HepG2 (cell line): ENCODE measurements at regions not wholly inside any gene's neighbourhood (a gene's known extent, or its start where the extent isn't known, plus 50 kb on each side); places are given as distances from the start of the nearest gene placed in this dataset.
A peak's percentile ranks its signal among the peaks of the same experiment; 100 is the strongest.

Experiments used
- ATAC-seq: fragments of 200-7000 bp; cut with Tn5 transposase; 3 replicates; pipeline ENCODE4 v1.9.1; 2020; ENCODE audit warnings: mild to moderate bottlenecking, moderate library complexity
- BruUV-seq: library from RNA; stranded (reverse); fragments of 400-500 nt; replicated peaks from 2 replicates; lab custom pipeline; 2021; lab: Mats Ljungman, UMichigan
- CTCF ChIA-PET: fragments of 300-600 bp; formaldehyde crosslinking; extraction: SDS; loops from one replicate; lab custom pipeline; 2021; ENCODE audit warnings: low total read pairs, inconsistent platforms, low intra/inter-chr PET ratio; lab: Yijun Ruan, JAX
- POLR2A ChIA-PET: fragments of 350-600 bp; sonication (Branson Sonifier 250); formaldehyde crosslinking; loops from one replicate; lab custom pipeline; 2020; ENCODE audit warnings: antibody characterized with exemption, inconsistent platforms; lab: Yijun Ruan, JAX
- DNase-seq: peaks from one replicate; pipeline ENCODE4 v3.0.0-alpha.2; 2015; ENCODE audit warnings: low spot score
- FAIRE-seq: peaks from 3 replicates; lab custom pipeline; 2011; peaks lifted over from hg19 to GRCh38; lab: Jason Lieb, UNC
- H2AFZ ChIP-seq: one replicate; pipeline ENCODE4 v1.6.1; 2011; ENCODE audit warnings: low read length, inconsistent platforms
- H3K27ac ChIP-seq: fragments of 300-600 bp; 3 replicates; pipeline ENCODE4 v1.8.0; 2011; ENCODE audit warnings: mixed run types, mild to moderate bottlenecking, mixed read lengths, low read length, inconsistent platforms; ENCODE audit not compliant: insufficient read depth; ENCODE audit errors: extremely low read length
- H3K27me3 ChIP-seq, 2 experiments: fragments of 200-600 bp in 1 of 2; 2 replicates in 1 of 2; 3 replicates in 1 of 2; pipeline versions ENCODE4 v1.6.0 to v1.8.0; 2011; ENCODE audit warnings: low read length in 2 of 2, mild to moderate bottlenecking in 2 of 2, moderate library complexity in 2 of 2, inconsistent platforms in 1 of 2; ENCODE audit not compliant: insufficient read depth in 2 of 2, control insufficient read depth in 1 of 2
- H3K36me3 ChIP-seq, 2 experiments: fragments of 200-600 bp in 1 of 2; replicated peaks in 1 of 2; 2 replicates in 1 of 2; 3 replicates in 1 of 2; pipeline versions ENCODE4 v1.5.1 to v1.8.0; 2011; ENCODE audit warnings: low read length in 2 of 2, inconsistent platforms in 1 of 2; ENCODE audit not compliant: insufficient read depth in 2 of 2, control insufficient read depth in 1 of 2
- H3K4me1 ChIP-seq: 2 replicates; pipeline ENCODE4 v1.5.1; 2012; ENCODE audit warnings: low read length, inconsistent platforms; ENCODE audit not compliant: insufficient read depth
- H3K4me2 ChIP-seq: 2 replicates; pipeline ENCODE4 v1.6.0; 2011; ENCODE audit warnings: low read depth, low read length, inconsistent platforms
- H3K4me3 ChIP-seq, 3 experiments: fragments of 200-600 bp in 1 of 3; sonication (generic), shearing (Covaris generic) in 1 of 3; replicated peaks in 1 of 3; 2 replicates each; pipeline ENCODE4 v1.5.1; 2011 to 2016; ENCODE audit warnings: low read length in 3 of 3, inconsistent platforms in 2 of 3, low read depth in 2 of 3, mild to moderate bottlenecking in 2 of 3, control low read depth in 1 of 3, mixed read lengths in 1 of 3; ENCODE audit not compliant: insufficient read depth in 1 of 3
- H3K79me2 ChIP-seq: one replicate; pipeline ENCODE4 v1.6.1; 2011; ENCODE audit warnings: low read length, inconsistent platforms; ENCODE audit not compliant: insufficient read depth
- H3K9ac ChIP-seq: 2 replicates; pipeline ENCODE4 v1.6.0; 2011; ENCODE audit warnings: mild to moderate bottlenecking, low read depth, low read length, inconsistent platforms; ENCODE audit not compliant: insufficient read depth
- H3K9me3 ChIP-seq: 2 replicates; pipeline ENCODE4 v1.5.1; 2012; ENCODE audit warnings: mild to moderate bottlenecking, low read length
- H4K20me1 ChIP-seq: 2 replicates; pipeline ENCODE4 v1.6.0; 2011; ENCODE audit warnings: inconsistent platforms, mild to moderate bottlenecking, low read length, moderate library complexity; ENCODE audit not compliant: insufficient read depth
- GFI1 ChIP-seq: sonication (generic); formaldehyde crosslinking; IDR thresholded peaks from 2 replicates; pipeline ENCODE4 v1.5.0; 2020; ENCODE audit warnings: missing genetic modification reagents, mild to moderate bottlenecking, borderline replicate concordance
- HMG20A ChIP-seq: IDR thresholded peaks from 2 replicates; pipeline ENCODE4 v1.6.1; 2016; ENCODE audit warnings: borderline replicate concordance
- HNRNPH1 ChIP-seq: fragments of 200-400 bp; formaldehyde crosslinking; optimal IDR thresholded peaks from 2 replicates; pipeline ENCODE3; 2017; ENCODE audit warnings: mild to moderate bottlenecking, low read depth, low read length
- POLR2AphosphoS2 ChIP-seq: IDR thresholded peaks from 2 replicates; pipeline ENCODE4 v1.6.1; 2011; ENCODE audit warnings: low read depth, low read length, improper control_type of control experiment
- YEATS2 ChIP-seq: sonication (generic); formaldehyde crosslinking; IDR thresholded peaks from 2 replicates; pipeline ENCODE4 v1.4.0; 2020; ENCODE audit warnings: missing genetic modification reagents, borderline replicate concordance
- ZBTB3 ChIP-seq: sonication (generic); formaldehyde crosslinking; IDR thresholded peaks from 2 replicates; pipeline ENCODE4 v1.4.0; 2020; ENCODE audit warnings: low read depth, mild to moderate bottlenecking, moderate library complexity, missing genetic modification reagents, borderline replicate concordance
- ZEB1 ChIP-seq: IDR thresholded peaks from 2 replicates; pipeline ENCODE4 v1.6.1; 2012; ENCODE audit warnings: mild to moderate bottlenecking, low read depth, inconsistent platforms; ENCODE audit not compliant: insufficient replicate concordance
- ZNF230 ChIP-seq: sonication (generic); formaldehyde crosslinking; IDR thresholded peaks from 2 replicates; pipeline ENCODE4 v1.4.0; 2020; ENCODE audit warnings: mild to moderate bottlenecking, missing genetic modification reagents
- ZNF644 ChIP-seq: IDR thresholded peaks from 2 replicates; pipeline ENCODE4 v1.6.1; 2016; ENCODE audit warnings: low read depth
- ZNF777 ChIP-seq: sonication (generic); formaldehyde crosslinking; IDR thresholded peaks from 2 replicates; pipeline ENCODE4 v1.4.0; 2020; ENCODE audit warnings: missing genetic modification reagents
- WGBS: methylation state at CpG from one replicate; pipeline ENCODE4 v1.1.6; 2017; ENCODE audit warnings: low lambda C conversion rate; 5-methylcytosine and 5-hydroxymethylcytosine counted together
- in situ Hi-C: cut with HindIII; loops from 2 replicates; pipeline ENCODE4 v1.10.0; 2017; ENCODE audit warnings: low pct_unique_long_range_greater_than_20kb; ENCODE audit not compliant: extremely low pct_ligation_motif_present
- intact Hi-C: fragments of 100-400 bp; cut with micrococcal nuclease; formaldehyde crosslinking; loops from one replicate; pipeline ENCODE4 v1.10.0; 2022; ENCODE audit not compliant: unreplicated experiment
- TF ChIP-seq, protein P1 (sequence below): sonication (generic); formaldehyde crosslinking; IDR thresholded peaks from 2 replicates; pipeline ENCODE4 v1.5.1; 2020; ENCODE audit warnings: mild to moderate bottlenecking, missing genetic modification reagents, borderline replicate concordance
- TF ChIP-seq, protein P2 (sequence below): sonication (generic); formaldehyde crosslinking; IDR thresholded peaks from 2 replicates; pipeline ENCODE4 v1.4.0; 2020; ENCODE audit warnings: mild to moderate bottlenecking, low read depth, missing genetic modification reagents
- TF ChIP-seq, protein P3 (sequence below): sonication (generic); formaldehyde crosslinking; IDR thresholded peaks from 2 replicates; pipeline ENCODE4 v1.5.0; 2020; ENCODE audit warnings: missing genetic modification reagents
- TF ChIP-seq, protein P4 (sequence below): sonication (generic); formaldehyde crosslinking; IDR thresholded peaks from 2 replicates; pipeline ENCODE4 v1.5.0; 2020; ENCODE audit warnings: missing genetic modification reagents
- TF ChIP-seq, protein P5 (sequence below): sonication (generic); formaldehyde crosslinking; IDR thresholded peaks from 2 replicates; pipeline ENCODE4 v1.4.0; 2020; ENCODE audit warnings: mild to moderate bottlenecking, missing genetic modification reagents

DNA sequence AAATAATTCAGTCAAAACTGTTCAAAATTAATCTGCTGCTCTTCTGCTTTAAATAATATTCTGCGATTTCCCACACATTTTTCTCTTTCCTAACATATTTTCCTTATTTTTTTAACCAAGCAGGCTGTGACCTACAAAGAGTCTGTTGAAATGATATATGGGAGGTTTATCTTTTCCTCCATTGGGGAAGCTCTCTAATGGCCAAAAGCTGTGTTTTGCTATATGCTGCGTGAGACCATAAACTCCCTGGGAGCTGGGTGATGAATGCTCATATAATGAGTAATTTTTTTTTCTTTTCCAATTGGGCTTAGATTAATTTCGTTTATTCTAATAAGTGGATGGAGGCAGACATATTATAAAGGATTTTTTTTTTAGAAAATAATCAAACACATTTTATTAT lies 72.2 kb upstream of the MAP2 start:
- WGBS = 1% methylated on average over 3 of the region's 3 CpGs
- Histone ChIP-seq H3K27me3 (no peaks in the 10 kb centered on the region), H3K4me3 (no peak overlapping the region), H3K36me3 (no peaks in the 10 kb centered on the region), H3K79me2 (no peaks in the 10 kb centered on the region), H3K4me2 (no peak overlapping the region), H2AFZ (peak overlapping the region; percentile 0), H3K9ac (no peak overlapping the region), H3K27ac (no peak overlapping the region), H3K9me3 (no peaks in the 10 kb centered on the region), H3K4me1 (no peaks in the 10 kb centered on the region), H4K20me1 (no peaks in the 10 kb centered on the region)
- CTCF ChIA-PET = no interaction called here
- POLR2A ChIA-PET = no interaction called here
- BruUV-seq = no TSS peak
- DNase-seq (no peak), FAIRE-seq (no peak), ATAC-seq (no peak)
- in situ Hi-C loops (no loop called here), intact Hi-C loops (no loop called here)
- no peak for TF ChIP-seq ZNF777 (CRISPR knock-in tag)
- TF ChIP-seq, protein P1, sequence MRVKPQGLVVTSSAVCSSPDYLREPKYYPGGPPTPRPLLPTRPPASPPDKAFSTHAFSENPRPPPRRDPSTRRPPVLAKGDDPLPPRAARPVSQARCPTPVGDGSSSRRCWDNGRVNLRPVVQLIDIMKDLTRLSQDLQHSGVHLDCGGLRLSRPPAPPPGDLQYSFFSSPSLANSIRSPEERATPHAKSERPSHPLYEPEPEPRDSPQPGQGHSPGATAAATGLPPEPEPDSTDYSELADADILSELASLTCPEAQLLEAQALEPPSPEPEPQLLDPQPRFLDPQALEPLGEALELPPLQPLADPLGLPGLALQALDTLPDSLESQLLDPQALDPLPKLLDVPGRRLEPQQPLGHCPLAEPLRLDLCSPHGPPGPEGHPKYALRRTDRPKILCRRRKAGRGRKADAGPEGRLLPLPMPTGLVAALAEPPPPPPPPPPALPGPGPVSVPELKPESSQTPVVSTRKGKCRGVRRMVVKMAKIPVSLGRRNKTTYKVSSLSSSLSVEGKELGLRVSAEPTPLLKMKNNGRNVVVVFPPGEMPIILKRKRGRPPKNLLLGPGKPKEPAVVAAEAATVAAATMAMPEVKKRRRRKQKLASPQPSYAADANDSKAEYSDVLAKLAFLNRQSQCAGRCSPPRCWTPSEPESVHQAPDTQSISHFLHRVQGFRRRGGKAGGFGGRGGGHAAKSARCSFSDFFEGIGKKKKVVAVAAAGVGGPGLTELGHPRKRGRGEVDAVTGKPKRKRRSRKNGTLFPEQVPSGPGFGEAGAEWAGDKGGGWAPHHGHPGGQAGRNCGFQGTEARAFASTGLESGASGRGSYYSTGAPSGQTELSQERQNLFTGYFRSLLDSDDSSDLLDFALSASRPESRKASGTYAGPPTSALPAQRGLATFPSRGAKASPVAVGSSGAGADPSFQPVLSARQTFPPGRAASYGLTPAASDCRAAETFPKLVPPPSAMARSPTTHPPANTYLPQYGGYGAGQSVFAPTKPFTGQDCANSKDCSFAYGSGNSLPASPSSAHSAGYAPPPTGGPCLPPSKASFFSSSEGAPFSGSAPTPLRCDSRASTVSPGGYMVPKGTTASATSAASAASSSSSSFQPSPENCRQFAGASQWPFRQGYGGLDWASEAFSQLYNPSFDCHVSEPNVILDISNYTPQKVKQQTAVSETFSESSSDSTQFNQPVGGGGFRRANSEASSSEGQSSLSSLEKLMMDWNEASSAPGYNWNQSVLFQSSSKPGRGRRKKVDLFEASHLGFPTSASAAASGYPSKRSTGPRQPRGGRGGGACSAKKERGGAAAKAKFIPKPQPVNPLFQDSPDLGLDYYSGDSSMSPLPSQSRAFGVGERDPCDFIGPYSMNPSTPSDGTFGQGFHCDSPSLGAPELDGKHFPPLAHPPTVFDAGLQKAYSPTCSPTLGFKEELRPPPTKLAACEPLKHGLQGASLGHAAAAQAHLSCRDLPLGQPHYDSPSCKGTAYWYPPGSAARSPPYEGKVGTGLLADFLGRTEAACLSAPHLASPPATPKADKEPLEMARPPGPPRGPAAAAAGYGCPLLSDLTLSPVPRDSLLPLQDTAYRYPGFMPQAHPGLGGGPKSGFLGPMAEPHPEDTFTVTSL (CRISPR knock-in tag) = no peak
- TF ChIP-seq, protein P2, sequence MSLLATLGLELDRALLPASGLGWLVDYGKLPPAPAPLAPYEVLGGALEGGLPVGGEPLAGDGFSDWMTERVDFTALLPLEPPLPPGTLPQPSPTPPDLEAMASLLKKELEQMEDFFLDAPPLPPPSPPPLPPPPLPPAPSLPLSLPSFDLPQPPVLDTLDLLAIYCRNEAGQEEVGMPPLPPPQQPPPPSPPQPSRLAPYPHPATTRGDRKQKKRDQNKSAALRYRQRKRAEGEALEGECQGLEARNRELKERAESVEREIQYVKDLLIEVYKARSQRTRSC (CRISPR knock-in tag) = no peak
- no peak for TF ChIP-seq ZBTB3 (CRISPR knock-in tag)
- TF ChIP-seq, protein P3, sequence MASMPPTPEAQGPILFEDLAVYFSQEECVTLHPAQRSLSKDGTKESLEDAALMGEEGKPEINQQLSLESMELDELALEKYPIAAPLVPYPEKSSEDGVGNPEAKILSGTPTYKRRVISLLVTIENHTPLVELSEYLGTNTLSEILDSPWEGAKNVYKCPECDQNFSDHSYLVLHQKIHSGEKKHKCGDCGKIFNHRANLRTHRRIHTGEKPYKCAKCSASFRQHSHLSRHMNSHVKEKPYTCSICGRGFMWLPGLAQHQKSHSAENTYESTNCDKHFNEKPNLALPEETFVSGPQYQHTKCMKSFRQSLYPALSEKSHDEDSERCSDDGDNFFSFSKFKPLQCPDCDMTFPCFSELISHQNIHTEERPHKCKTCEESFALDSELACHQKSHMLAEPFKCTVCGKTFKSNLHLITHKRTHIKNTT (CRISPR knock-in tag) = no peak
- TF ChIP-seq, protein P4, sequence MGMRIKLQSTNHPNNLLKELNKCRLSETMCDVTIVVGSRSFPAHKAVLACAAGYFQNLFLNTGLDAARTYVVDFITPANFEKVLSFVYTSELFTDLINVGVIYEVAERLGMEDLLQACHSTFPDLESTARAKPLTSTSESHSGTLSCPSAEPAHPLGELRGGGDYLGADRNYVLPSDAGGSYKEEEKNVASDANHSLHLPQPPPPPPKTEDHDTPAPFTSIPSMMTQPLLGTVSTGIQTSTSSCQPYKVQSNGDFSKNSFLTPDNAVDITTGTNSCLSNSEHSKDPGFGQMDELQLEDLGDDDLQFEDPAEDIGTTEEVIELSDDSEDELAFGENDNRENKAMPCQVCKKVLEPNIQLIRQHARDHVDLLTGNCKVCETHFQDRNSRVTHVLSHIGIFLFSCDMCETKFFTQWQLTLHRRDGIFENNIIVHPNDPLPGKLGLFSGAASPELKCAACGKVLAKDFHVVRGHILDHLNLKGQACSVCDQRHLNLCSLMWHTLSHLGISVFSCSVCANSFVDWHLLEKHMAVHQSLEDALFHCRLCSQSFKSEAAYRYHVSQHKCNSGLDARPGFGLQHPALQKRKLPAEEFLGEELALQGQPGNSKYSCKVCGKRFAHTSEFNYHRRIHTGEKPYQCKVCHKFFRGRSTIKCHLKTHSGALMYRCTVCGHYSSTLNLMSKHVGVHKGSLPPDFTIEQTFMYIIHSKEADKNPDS (CRISPR knock-in tag) = no peak
- no peak for TF ChIP-seq GFI1 (CRISPR knock-in tag)
- TF ChIP-seq, protein P5, sequence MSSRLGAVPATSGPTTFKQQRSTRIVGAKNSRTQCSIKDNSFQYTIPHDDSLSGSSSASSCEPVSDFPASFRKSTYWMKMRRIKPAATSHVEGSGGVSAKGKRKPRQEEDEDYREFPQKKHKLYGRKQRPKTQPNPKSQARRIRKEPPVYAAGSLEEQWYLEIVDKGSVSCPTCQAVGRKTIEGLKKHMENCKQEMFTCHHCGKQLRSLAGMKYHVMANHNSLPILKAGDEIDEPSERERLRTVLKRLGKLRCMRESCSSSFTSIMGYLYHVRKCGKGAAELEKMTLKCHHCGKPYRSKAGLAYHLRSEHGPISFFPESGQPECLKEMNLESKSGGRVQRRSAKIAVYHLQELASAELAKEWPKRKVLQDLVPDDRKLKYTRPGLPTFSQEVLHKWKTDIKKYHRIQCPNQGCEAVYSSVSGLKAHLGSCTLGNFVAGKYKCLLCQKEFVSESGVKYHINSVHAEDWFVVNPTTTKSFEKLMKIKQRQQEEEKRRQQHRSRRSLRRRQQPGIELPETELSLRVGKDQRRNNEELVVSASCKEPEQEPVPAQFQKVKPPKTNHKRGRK = no peak
- TF ChIP-seq YEATS2 (CRISPR knock-in tag) = no peak
- TF ChIP-seq ZNF230 (CRISPR knock-in tag) = no peak
- no peak for TF ChIP-seq POLR2AphosphoS2
- TF ChIP-seq HNRNPH1 = no peak
- no peak for TF ChIP-seq HMG20A (CRISPR knock-in tag)
- no peak for TF ChIP-seq ZEB1
- no peak for TF ChIP-seq ZNF644 (CRISPR knock-in tag)
